ENCODE measurements at regions not wholly inside any gene's neighbourhood (a gene's known extent, or its start where the extent isn't known, plus 50 kb on each side); places are given as distances from the start of the nearest gene placed in this dataset.
"Not testable (repeated sequence)": the region's sequence is repeated elsewhere in the genome, so short reads cannot be mapped to it uniquely, and the experiment has no call there.

DNA sequence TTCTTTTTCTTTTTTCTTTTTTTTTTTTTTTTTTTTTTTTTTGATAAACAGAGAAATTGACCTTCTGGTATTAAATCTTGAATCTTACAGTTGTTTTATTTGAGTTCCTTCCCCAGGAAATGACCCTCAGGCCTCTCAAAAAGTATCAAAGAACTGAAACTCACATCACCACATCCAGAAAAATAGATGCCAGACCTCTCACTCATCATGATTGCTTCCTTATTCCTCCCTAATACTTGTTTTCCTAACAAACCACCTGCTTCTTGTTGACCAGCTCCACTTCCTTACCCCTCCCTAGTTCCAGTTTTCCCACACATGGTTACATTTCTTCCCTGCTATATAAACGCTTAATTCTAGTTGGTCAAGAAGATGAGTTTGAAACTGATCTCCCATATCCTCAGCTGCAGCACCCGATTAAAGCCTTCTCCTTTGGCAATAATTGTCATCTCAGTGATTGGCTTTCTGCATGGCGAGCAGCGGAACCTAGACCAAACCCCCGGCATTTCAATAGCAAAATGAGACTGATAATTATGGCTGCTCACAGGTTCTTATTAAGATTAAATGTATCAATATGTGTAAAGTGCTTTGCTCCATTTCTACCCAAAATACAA is 681.1 kb upstream of the AUTS2 start:
- no peak for DNase-seq (ENCODE audit: low read depth in 2 of 3, low spot score in 2 of 3)

DNA sequence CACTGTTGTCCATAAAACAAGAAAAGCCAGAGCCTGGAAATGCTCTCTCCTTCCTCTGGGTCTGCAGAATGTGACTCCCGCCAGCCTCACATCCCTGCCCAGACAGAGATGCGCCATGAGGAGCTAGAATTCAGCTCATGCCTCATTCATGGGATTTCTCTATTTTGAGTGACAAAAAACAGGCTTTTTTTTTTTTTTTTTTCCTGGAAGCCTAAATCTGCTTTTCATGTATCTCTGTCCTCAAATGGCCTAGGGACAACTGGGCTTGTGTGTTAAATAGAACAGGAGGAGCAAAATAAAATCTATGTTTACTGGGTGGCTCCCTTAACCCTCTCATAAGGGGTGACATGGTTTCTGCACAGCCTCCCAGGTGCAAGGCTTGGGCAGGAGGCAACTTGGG is 679.7 kb upstream of the AUTS2 start:
- no peak for DNase-seq (ENCODE audit: low read depth in 2 of 3, low spot score in 2 of 3)

DNA sequence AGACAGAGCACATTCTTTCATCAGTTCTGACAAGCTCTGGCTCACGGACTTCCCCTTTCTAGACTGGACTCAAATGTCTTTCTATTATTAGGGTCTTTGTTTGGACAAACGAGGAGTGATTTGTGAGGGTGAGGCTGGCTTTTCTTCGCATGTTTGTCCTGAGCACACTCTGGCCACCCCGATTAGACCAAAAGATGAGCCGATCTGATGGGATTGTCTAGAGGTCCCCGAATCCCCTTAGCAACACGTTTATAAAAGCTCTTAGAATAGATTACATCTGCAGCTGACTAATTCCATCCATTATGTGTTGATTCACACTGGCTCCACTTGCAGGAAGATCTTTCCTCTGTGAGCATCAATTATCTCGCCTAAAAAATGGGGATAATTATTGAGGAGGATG is 675.4 kb upstream of the AUTS2 start:
- DNase-seq (ENCODE audit: low read depth in 2 of 3, low spot score in 2 of 3): no peak

DNA sequence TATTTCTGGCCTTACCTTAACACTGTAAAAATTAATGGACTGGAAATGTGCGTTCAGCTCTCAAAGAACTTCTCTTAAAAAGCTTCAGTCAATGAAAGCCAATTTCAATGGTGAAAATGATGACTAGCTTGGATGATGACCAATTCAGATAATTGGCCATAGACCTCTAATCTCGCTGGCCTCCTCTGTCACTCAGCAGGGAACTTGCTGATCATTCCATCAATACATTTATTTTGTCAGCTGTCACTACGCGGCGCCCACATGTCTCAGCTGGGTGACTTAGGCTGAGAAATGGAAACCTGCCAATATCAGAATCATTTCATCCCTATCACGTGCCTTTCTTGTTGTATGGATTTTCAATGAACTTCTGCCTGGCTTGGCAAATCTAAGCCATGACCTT is 673.0 kb upstream of the AUTS2 start:
- no peak for DNase-seq (ENCODE audit: low read depth in 2 of 3, low spot score in 2 of 3)

DNA sequence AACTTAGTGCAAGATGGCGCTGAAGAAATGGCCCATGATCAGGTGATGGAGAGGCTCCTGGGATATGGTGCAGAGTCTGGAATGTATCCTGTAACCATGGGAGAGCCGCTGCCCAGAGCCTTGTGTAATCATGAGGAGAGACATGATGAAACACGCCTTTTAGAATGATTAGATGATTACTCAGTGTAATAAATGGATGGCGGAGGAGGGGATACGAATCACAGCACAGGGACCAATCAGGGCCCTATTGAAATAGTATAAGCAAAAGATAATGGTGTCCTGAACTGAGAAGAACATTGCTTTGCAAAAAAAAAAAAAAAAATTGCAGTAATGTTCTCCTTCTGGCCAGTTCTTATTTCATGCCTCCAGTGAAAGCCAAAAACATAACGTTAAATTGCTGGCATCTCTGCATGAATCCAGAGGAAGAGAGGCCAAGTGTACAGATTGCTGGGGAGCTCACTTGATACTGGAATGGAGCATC is 668.5 kb upstream of the AUTS2 start:
- no peak for DNase-seq (ENCODE audit: low read depth in 2 of 3, low spot score in 2 of 3)

DNA sequence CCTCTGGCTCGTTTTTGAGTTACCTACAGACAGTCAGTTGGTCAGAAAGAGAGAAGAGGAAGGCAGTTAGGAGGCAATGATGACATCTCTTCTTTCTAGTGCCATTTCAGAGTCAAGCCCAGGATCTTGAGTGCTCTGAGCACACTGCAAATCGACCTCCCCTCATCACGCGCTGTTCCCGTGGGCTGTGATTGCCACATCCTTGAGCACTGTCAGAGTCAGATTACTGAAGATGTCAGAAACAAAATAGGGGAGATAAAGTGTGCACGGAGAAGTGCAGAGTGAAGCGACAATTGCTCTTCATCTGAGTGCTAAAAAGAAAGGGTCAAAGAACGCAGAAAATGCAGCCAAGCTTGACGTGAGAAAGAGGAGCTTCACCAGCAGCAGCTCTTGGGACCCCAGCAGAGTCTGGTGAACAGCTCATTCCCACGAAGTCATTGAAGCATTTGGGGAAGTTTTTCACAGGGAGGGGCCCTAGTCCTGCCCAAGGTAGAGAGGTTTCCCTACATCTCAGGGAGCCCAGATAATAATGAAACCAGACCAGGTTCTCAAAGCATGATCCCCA is 661.7 kb upstream of the AUTS2 start:
- no peak for DNase-seq (ENCODE audit: low read depth in 2 of 3, low spot score in 2 of 3)

DNA sequence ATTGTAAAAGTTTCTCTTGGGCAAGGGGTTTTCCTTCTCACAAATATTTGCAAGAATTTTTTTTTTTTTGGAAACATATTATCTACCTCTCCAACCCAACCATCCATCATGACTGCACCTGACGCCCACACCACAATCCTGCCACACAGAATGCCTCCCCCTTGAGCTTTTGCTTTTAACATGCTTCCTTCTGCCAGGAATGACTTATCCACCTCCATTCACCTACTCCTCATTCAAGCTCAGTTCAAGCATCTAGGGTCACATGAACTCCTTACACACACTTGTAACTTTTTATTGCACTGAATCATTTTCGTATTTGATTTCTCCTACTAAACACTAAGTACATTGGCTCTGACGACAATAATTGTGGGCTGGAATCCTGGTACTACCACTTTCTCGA is 660.1 kb upstream of the AUTS2 start:
- DNase-seq (ENCODE audit: low read depth in 2 of 3, low spot score in 2 of 3): no peak

DNA sequence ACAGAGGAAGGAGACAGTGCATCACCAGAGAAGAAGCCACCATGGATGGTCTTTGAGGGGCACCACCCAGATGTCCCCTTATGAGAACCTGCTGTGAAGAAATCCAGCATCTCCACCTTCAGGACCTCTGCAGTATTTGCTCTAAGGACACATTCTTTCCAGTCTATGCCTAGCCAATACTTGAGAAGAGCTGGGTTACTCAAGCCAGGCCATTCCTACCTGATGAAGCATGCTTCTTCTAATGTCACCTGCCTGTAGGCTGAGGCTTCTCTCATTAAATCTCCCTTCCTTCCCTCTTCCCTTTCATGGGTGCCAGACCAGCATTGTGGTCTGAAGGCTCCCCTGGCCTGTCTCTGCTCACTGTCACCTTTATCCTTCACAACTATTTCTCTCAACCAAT is 654.5 kb upstream of the AUTS2 start:
- no peak for DNase-seq (ENCODE audit: low read depth in 2 of 3, low spot score in 2 of 3)

DNA sequence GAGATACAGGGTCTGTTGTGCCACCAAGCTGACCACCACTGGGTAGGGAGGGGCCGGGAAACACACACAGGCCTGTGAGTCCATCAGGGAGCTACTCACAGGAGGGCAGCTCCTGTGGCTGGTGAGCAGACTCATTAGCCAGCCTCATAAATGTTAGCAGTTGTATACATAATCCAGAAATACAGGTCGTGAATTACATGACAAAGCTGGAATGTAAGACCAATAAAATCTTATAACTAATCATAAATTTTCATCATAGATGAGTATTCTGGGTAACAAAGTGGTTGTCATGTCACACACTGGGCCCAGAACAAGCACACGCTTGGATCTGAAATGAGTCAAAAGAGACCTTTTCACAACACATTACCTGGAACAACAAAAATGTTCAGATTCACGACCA is 642.6 kb upstream of the AUTS2 start:
- no peak for DNase-seq (ENCODE audit: low read depth in 2 of 3, low spot score in 2 of 3)

DNA sequence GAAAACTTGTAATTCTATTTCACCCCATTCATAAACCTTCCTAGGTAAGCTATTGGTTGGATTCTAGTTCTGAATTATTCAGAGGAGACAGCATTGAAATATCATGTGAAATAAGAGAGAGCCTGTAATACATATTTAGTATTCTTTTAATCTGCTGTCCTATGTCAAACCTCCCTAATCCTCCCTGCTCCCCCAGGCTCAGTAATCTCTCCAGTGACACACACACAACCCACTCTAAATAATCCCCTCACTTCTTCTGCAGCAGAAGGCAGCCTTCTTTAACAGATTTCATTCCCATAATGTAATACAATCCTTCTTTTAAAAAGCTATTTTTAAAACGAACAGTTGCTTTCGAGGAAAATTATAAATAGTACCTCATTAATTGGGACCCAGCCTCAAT is 639.7 kb upstream of the AUTS2 start:
- no peak for DNase-seq (ENCODE audit: low read depth in 2 of 3, low spot score in 2 of 3)

DNA sequence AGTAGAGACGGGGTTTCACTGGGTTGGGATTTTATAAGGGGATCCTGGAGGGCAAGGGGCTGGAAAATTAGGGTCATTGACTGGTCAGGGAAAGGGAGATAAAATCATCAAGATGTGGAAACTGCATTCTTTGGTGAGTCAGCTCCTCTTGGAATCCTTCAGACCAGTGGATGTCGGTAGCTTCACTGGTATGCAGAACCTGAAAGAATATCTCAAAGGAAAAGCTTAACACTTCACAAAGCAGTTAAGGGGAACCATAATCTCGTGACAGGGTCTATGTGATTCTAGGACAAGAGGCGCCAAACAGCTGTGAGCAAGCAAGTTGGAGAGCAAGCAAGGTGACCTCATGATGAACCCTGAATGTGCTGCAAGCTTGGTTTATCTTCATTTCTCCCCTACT is 634.7 kb upstream of the AUTS2 start:
- DNase-seq (ENCODE audit: low read depth in 2 of 3, low spot score in 2 of 3): no peak

DNA sequence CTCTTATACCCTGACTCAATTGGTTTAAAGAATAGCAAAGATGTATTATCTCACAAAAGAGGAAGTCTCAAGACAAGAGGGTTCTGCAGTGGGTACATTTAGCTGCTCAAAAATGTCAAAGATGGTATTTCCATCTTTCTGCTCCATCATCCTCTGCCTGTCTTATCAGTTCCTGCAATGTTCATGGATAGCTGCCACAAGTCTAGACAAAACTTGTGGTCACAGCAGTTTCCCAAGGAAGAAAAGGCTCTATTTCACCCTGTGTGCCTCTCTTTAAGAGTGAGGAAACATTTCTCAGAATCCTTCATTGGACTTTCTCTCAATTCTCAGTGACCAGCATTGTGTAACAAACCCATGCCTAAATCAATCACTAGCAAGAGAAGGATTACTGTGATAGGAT is 634.2 kb upstream of the AUTS2 start:
- DNase-seq (ENCODE audit: low read depth in 2 of 3, low spot score in 2 of 3): no peak

DNA sequence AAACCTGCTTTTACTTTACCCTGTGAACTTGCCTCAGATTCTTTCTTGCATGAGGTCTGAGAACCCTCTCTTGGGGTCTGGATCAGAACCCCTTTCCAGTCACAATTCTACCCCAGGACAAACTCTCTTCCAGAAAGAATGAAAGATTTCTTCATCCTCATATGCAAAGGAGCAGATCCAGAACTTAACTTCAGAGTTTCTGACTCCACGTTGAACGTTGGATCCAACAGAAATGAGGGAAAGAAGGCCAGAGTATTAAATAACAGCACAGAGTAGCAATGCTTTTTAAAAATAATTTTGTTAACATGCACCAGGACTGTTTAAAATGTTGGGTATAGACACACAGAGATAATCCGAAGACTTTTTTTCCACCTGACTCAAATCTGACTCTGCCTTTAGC is 632.9 kb upstream of the AUTS2 start:
- no peak for DNase-seq (ENCODE audit: low read depth in 2 of 3, low spot score in 2 of 3)

DNA sequence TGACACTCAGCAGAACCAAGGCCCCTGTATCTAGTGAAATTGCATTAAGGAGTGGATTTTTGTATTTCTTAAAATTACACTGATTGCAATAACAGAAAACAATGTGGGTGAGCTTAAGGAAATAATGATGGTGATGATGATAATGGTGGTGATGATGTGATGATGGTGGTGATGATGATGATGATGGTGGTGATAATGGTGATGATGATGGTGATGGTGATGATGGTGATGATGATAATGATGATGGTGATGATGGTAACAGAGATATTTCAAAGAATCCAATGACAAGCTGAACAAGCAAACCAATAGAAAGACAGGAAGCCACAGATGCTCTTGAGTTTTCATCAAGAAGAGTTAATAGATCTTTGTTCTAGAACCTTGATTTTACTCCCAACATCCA is 630.7 kb upstream of the AUTS2 start:
- no peak for DNase-seq (ENCODE audit: low read depth in 2 of 3, low spot score in 2 of 3)

DNA sequence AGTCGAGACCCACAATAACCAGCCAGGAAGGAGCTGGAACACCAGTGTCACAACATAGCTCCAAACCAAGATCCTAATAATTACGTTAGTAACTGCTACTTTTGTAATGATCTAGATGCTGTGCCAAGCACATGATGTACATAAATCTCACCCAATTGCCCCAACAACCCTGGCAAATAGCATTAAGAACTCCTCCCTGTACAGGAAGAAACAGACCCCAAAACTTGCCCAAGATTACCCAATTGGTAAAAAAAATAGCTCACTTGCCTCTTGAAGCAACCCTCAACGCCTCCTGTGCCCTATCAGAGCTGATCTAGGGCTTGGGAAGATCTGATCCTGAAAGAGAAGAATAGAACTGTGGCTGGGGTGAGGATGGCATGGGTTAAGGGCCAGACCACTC is 628.7 kb upstream of the AUTS2 start:
- no peak for DNase-seq (ENCODE audit: low read depth in 2 of 3, low spot score in 2 of 3)

DNA sequence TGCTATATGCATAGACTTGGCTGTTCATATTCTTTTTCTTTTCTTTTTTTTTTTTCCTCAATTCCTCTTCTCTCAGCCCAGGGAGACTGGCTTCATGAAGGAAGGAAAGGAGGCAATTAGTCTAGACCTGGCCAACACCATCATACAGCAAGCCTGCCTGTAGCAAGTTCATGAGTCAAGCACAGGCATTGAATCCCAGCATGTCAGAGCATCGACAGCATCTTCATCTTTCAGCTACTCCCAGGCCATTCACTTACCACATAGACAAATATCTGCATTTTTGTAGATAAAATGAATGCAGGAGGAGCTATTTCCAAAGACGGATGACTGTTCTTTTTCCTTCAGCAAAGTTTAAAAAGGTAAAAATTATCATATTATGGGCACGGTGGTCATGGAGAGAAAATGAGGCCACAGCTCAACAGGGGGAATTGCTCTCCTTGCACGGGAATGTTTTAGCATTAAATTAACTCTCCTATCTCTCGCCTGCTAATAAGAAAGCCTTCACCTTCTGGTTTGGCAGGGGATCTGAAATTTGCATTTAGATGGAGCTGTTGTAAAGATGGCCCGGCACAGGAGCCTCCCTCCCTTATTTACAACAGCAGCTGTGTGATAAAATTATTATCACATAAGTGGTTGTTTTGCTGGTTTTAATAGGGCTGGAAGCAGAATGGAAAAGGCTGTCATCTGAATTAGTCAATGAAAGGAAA is 626.5 kb upstream of the AUTS2 start:
- no peak for DNase-seq (ENCODE audit: low read depth in 2 of 3, low spot score in 2 of 3)

DNA sequence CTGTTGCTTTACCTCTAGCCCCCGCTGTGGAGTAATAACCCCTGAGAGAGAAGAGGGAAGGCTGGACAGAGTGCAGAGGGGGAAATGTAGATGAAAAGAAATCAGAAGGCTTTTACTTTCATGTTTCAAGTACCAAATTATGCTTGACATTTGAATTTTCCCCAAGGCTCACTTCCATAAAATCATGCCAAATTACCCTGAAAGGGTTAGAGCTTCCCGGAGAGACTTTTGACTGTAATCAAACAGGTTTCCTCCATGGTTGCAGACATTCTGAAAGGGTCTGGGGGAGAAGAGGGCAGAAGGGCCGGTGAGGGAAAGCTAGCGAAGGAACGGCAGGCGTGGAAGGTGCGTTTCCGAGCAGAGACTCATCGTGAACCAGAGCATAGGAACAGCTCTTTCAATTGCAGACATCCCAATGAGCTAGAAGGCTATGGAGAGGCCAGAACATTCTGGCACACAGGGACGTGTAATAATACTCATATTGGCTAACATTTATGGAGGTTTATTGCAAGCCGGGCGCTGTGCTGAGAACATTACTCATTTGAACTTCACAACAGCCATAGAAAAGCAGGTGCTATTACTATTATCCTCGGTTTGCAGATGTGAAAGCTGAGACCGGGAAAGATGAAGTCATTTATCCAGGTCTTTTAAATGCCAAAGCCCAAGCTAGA is 620.8 kb upstream of the AUTS2 start:
- DNase-seq (ENCODE audit: low read depth in 2 of 3, low spot score in 2 of 3): no peak

DNA sequence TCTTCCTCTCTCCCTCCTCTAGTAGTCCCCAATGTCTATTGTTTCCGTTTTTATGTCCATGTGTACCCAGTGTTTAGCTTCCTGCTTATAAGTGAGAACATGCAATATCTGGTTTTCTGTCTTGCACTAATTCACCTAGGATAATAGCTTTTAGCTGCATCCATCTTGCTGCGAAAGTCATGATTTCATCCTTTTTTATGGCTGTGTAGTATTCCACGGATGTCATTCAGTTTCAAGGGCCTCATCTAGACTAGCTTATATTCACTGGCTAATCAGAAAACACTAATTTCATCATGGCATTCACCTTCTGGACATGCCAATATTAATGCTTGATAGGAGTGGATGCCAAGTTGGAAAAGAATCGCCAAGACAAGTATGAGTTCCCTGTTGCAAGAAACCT is 619.6 kb upstream of the AUTS2 start:
- no peak for DNase-seq (ENCODE audit: low read depth in 2 of 3, low spot score in 2 of 3)

DNA sequence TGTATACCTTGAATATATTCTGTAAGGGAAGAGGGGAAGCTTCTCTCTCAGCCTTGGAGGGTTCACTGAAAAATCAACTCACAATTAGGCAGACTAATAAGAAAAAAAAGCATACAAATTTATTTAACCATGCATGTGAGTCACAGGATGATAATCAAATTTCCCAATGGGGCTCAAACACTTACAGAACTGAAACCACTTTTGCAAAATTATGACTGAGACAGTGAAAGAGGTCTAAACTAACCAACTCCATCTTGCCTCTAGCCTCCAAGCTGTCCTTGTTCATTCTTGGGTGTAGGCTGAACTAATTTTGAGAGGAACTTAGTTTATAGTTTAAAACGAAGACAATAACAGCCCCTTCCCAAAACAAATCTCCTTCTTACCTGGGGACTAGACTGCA is 618.3 kb upstream of the AUTS2 start:
- no peak for DNase-seq (ENCODE audit: low read depth in 2 of 3, low spot score in 2 of 3)

DNA sequence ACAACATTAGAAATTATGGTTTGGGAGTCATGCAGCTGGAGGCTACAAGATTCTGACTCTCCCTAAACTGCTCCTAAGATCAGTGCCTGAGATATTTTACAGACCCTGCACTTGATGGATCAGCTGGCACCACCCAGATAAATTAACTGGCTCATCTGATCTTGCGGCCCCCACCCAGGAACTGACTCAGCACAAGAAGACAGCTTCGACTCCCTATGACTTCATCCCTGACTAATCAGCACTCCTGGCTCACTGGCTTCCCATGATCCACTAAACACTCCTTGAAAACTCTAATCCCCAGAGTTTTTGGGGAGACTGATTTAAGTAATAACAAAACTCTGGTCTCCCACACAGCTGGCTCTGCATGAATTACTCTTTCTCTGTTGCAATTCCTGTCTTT is 617.8 kb upstream of the AUTS2 start:
- not testable (repeated sequence) for DNase-seq (ENCODE audit: low read depth in 2 of 3, low spot score in 2 of 3)

DNA sequence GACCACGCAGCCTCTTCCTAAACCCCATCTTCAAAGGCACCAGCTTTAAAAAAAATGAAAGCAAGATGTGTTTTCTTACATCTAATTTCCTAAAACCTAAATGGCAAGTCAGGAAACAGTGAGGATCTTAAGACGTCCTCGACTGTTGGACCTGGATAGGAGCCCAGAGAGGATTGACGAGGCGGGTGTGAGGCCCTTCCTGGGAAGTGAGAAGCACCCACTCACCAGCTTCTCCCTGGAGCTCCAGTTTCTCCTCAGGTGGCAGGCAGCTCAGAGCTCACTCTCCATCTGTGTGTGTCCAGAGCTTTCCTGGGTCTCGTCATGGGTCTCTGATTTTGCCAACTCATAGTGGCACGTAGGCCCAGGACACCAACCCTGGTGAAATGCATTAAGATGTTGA is 614.0 kb upstream of the AUTS2 start:
- no peak for DNase-seq (ENCODE audit: low read depth in 2 of 3, low spot score in 2 of 3)

DNA sequence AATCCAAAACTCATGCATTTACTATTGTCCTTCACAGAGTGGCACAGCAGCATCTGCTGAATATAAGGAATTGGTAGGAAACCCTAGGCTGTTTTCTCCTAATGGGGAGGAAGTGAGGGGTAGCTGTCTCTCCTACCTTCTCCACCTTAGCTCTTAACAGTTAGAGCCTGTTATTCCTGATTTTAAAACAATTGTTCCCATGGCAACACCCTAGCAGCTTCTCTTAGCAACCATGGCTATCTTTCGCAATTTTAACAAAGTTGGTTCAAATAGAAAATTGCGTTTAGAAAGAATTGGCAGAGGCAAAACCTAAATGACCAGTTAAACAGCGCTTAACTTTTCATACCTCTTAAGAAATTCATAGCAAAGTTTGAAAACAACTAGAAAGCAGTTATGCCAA is 603.4 kb upstream of the AUTS2 start:
- no peak for DNase-seq (ENCODE audit: low read depth in 2 of 3, low spot score in 2 of 3)

All from activated CD8-positive, alpha-beta memory T cell treated with anti-CD3 and anti-CD28 coated beads for 48 hours (primary cell).